HUES6 (cell line): ENCODE measurements at regions not wholly inside any gene's neighbourhood (a gene's known extent, or its start where the extent isn't known, plus 50 kb on each side); places are given as distances from the start of the nearest gene placed in this dataset.

Experiments used
- H3K27ac ChIP-seq: 2 replicates; pipeline ENCODE4 v1.7.0; 2013; ENCODE audit warnings: low read depth, mild to moderate bottlenecking, low read length, inconsistent platforms
- H3K27me3 ChIP-seq: 2 replicates; pipeline ENCODE4 v1.6.1; 2013; ENCODE audit warnings: low read length; ENCODE audit not compliant: control insufficient read depth, insufficient read depth
- H3K36me3 ChIP-seq: 2 replicates; pipeline ENCODE4 v1.6.1; 2013; ENCODE audit warnings: low read length; ENCODE audit not compliant: control insufficient read depth, insufficient read depth
- H3K4me1 ChIP-seq: 2 replicates; pipeline ENCODE4 v1.6.1; 2013; ENCODE audit warnings: low read length; ENCODE audit not compliant: control insufficient read depth, insufficient read depth
- H3K4me3 ChIP-seq: 2 replicates; pipeline ENCODE4 v1.5.1; 2013; ENCODE audit warnings: low read depth, low read length
- H3K9ac ChIP-seq: one replicate; pipeline ENCODE4 v1.6.1; 2013; ENCODE audit warnings: mild to moderate bottlenecking, low read length
- H3K9me3 ChIP-seq: 2 replicates; pipeline ENCODE4 v1.6.1; 2013; ENCODE audit warnings: low read depth, low read length; ENCODE audit not compliant: control insufficient read depth, insufficient read depth

- Histone ChIP-seq H3K9ac (no peak overlapping the region), H3K27me3 (no peaks in the 10 kb centered on the region), H3K27ac (no peak overlapping the region), H3K4me3 (no peak overlapping the region), H3K4me1 (peaks cover 7% of the 10 kb centered on the region), H3K36me3 (no peaks in the 10 kb centered on the region), H3K9me3 (no peaks in the 10 kb centered on the region)
Observed at GRCh38 chr21:38041493-38041892, 125.2 kb upstream of the KCNJ6 start.

DNA sequence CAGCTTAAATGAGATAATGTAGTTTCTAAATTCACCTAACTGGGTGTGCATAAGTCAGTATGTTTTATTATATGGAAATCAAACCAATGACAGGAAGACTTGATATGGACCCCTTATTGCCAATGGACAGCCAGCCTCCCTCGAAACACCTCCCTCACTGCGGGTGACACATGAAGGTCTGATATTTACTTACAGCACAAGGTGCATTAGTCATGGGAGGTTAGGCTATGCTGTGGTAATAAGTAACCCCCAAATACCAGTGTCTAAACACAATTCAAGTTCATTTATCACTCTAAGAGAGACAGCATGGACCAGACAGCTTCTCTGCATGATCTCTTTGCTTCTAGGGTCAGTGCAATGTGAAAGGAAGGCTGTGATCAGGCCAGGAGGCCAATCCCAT, 126.0 kb upstream of the KCNJ6 start:
- H3K27ac ChIP-seq = no peak overlapping the region
- H3K27me3 ChIP-seq = no peaks in the 10 kb centered on the region
- H3K36me3 ChIP-seq = no peaks in the 10 kb centered on the region
- H3K9me3 ChIP-seq = no peaks in the 10 kb centered on the region
- H3K4me3 ChIP-seq = no peak overlapping the region
- no peak overlapping the region for H3K9ac ChIP-seq
- H3K4me1 ChIP-seq = peaks cover 7% of the 10 kb centered on the region

DNA sequence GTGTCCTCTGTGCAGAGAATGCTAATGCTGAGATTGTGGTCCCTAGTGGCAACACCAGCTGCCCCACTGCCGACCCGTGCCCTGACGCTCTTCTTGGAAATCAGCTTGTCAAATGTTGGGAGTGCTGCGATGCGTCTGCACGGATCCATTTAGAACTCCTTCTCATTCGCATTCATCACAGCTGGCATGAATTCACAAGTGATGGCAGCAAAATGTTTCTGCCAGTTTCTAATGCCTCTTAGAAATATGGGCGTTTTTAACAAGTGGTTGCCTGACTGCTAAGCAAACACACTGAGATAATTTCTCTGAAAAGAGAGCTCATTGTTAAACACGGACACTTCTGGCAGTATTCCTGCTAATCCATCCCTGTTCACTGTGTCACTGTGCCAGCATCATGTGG, 131.9 kb upstream of the KCNJ6 start:
- no peaks in the 10 kb centered on the region for H3K27me3 ChIP-seq
- H3K4me1 ChIP-seq = no peaks in the 10 kb centered on the region
- no peak overlapping the region for H3K9ac ChIP-seq
- H3K4me3 ChIP-seq = no peak overlapping the region
- H3K27ac ChIP-seq = no peak overlapping the region
- no peaks in the 10 kb centered on the region for H3K9me3 ChIP-seq
- H3K36me3 ChIP-seq = no peaks in the 10 kb centered on the region

DNA sequence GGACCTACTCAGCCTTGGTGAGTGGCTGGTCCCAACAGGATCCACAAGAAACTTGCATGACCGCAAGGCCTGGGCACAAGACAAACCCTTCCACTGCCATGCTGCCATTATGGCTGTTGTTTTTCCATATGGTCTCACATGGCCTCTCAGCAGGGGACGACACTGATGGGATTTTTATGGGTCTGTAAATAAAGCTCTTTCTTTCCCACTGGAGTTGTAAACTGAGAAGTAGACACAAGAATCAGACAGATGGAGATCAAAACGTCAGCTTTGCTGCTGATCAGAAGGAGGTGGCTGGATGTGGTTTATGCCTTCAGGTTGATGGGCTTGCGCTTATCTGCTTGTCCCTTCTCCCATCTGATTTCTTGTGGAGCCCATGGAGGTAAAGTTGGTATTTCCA, 138.1 kb upstream of the KCNJ6 start:
- Histone ChIP-seq H3K27ac (no peak overlapping the region), H3K9ac (no peak overlapping the region), H3K9me3 (no peaks in the 10 kb centered on the region), H3K36me3 (no peaks in the 10 kb centered on the region), H3K4me1 (no peaks in the 10 kb centered on the region), H3K27me3 (peaks cover 8% of the 10 kb centered on the region; the same call in 1 of the 2 replicates), H3K4me3 (no peak overlapping the region)

- Histone ChIP-seq H3K27me3 (peaks cover 8% of the 10 kb centered on the region; the same call in 1 of the 2 replicates), H3K9ac (no peak overlapping the region), H3K4me1 (no peaks in the 10 kb centered on the region), H3K9me3 (no peaks in the 10 kb centered on the region; the same call in 1 of the 2 replicates), H3K36me3 (no peaks in the 10 kb centered on the region), H3K27ac (no peak overlapping the region), H3K4me3 (no peak overlapping the region)
Observed at GRCh38 chr21:38056481-38056880, 140.2 kb upstream of the KCNJ6 start.

DNA sequence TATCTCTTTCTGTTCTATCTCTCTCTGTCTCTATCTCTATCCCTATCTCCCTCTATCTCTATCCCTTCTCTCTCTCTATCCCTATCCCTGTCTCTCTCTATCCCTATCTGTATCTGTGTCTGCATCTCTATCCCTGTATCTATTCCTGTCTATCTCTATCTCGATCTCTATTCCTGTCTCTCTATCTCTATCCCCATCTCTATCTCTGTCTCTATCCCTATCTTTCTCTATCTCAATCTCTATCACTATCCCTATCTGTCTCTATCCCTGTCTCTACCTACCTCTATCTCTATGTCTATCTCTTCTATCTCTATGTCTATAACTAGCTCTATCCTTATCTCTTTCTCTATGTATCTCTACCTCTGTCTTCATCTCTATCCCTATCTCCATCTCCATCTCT, 141.4 kb upstream of the KCNJ6 start:
- Histone ChIP-seq H3K36me3 (no peaks in the 10 kb centered on the region), H3K4me1 (no peaks in the 10 kb centered on the region), H3K4me3 (no peak overlapping the region), H3K9ac (no peak overlapping the region), H3K9me3 (no peaks in the 10 kb centered on the region; the same call in 1 of the 2 replicates), H3K27ac (no peak overlapping the region), H3K27me3 (peaks cover 8% of the 10 kb centered on the region; the same call in 1 of the 2 replicates)

DNA sequence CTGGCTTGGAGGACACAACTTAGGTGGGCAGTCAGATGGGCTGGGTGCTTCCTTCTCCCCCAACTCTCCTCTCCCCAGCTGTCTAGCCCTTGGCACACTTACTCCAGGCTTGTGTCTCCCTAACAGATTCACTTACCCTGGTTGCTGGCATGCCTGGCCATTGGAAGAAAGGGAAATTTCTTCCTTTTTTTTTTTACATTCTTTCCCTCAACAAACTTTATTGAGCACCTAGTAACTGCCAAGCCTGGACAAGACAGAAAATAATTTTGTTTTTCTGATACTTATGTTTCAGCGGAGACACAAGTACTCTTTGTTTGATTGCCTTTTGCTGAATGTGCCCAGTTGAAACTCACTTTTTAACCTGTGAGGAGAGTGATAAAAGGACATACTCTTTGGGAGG, 144.3 kb upstream of the KCNJ6 start:
- Histone ChIP-seq H3K27ac (no peak overlapping the region), H3K9ac (no peak overlapping the region), H3K4me1 (no peaks in the 10 kb centered on the region), H3K4me3 (no peak overlapping the region), H3K9me3 (no peaks in the 10 kb centered on the region; the same call in 1 of the 2 replicates), H3K27me3 (peaks cover 8% of the 10 kb centered on the region; the same call in 1 of the 2 replicates), H3K36me3 (no peaks in the 10 kb centered on the region)

DNA sequence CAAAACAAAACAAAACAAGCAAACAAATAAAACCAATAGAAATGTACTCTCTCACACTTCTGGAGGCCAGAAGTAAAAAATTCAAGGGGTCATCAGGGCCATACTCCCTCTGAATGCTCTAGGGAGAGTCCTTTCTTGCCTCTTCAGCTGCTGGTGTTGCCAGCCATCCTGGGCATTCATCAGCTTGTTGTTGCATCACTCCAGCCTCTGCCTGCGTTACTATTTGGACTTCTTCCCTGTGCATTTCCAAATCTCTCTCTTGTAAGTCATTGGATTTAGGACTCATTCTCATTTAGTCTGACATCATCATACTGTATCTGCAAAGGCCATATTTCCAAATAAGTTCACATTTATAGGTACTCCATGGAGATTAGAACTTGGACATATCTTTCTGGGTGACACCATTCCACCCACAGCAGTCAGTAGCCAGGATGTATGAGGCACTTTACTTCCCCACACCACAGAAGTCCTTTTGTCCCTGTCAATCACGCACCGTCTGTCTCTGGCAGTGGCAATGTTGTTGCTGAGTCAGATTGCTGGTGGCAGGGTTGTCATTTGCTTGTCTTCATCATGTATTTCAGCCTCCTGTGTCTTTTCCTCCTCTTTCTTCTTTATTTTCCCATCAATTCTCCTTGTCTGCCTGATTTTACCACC, 151.0 kb upstream of the KCNJ6 start:
- Histone ChIP-seq H3K4me3 (no peak overlapping the region), H3K36me3 (no peaks in the 10 kb centered on the region), H3K27ac (no peak overlapping the region), H3K9ac (no peak overlapping the region), H3K4me1 (no peaks in the 10 kb centered on the region), H3K9me3 (no peaks in the 10 kb centered on the region), H3K27me3 (peaks cover 4% of the 10 kb centered on the region; the same call in 1 of the 2 replicates)

- Histone ChIP-seq H3K27me3 (peaks cover under 1% of the 10 kb centered on the region; the same call in 1 of the 2 replicates), H3K9me3 (peaks cover 2% of the 10 kb centered on the region; the same call in 1 of the 2 replicates), H3K36me3 (no peaks in the 10 kb centered on the region), H3K27ac (no peak overlapping the region), H3K4me3 (no peak overlapping the region), H3K9ac (no peak overlapping the region), H3K4me1 (no peaks in the 10 kb centered on the region)
Observed at GRCh38 chr21:38072489-38072888, 156.2 kb upstream of the KCNJ6 start.

DNA sequence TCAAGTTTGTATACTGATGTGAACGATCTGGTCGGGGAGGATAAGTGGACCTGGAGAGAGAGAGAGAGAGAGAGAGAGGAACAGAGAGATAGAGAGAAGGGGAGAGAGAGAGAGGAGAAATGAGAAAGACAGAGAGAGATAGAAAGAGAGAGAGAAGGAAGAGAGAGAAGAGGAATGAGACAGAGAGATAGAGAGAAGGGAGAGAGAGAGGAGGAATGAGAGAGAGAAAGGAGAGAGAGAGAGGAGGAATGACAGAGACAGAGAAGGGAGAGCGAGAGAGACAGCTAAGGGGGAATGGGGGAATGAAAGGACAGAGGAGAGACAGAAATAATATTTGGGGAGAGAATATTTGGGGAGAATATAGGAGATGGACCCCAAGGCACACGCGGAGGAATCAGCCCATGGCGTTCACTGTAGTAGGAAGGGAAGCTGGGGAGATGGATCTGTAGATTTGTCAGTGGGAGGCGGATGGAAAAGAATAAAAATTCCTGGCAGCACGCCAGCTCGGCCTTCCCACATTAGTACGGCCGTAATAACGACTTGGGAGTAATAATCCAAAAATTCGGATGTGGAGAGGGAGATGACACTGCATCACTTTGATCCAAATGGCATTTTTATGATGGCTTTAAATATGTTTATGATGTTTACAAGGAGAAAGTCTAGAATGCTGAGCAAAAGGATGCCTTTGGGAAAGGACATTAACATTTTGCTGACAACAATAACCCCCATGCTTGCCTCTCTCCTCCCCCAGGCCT, 159.8 kb upstream of the KCNJ6 start:
- Histone ChIP-seq H3K9ac (no peak overlapping the region), H3K4me3 (no peak overlapping the region), H3K36me3 (no peaks in the 10 kb centered on the region), H3K4me1 (no peaks in the 10 kb centered on the region), H3K27me3 (no peaks in the 10 kb centered on the region), H3K9me3 (peaks cover 2% of the 10 kb centered on the region; the same call in 1 of the 2 replicates), H3K27ac (no peak overlapping the region)

- Histone ChIP-seq H3K4me3 (no peak overlapping the region), H3K27ac (no peak overlapping the region), H3K9ac (no peak overlapping the region), H3K36me3 (no peaks in the 10 kb centered on the region), H3K4me1 (no peaks in the 10 kb centered on the region), H3K27me3 (no peaks in the 10 kb centered on the region), H3K9me3 (no peaks in the 10 kb centered on the region)
Observed at GRCh38 chr21:38077569-38077968, 161.3 kb upstream of the KCNJ6 start.
